ENCODE measurements at regions not wholly inside any gene's neighbourhood (a gene's known extent, or its start where the extent isn't known, plus 50 kb on each side); places are given as distances from the start of the nearest gene placed in this dataset.
"Not testable (repeated sequence)": the region's sequence is repeated elsewhere in the genome, so short reads cannot be mapped to it uniquely, and the experiment has no call there.

DNA sequence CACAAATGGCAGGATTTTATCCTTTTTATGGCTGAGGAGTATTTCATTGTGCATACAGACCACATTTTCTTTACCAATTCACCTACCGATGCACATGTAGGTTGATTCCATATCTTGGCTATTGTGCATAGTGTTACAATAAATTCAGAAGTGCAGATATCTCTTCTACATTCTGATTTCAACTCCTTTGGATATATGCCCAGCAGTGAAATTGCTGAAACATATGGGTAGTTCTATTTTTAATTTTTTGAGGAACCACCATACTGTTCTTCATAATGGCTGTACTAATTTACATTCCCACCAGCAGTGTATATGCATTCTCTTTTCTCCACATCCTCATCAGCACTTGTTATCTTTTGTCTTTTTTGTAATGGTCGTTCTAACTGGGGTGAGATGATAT is 1290.3 kb downstream of the XPNPEP1 start:
- in situ Hi-C loops (cut with HindIII; ENCODE audit: low sequenced_read_pairs), result no loop called here

DNA sequence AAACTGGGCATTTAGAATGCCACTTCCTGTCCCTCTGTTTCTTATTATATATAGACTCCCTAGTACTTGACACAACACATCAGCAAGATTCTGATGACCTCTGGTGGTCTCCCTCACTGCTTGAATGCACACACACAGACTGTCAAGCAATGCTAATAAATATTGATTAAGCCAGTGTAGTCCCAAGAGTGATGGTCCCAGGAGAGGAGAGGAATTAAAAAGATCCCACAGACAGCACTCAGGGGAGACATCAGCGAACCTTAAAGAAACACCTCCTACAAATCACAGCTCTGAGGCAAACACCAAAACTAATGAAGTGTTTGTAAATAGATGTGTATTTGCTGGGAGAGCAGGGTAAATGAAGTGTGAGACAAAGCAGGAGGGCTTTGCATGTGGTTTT is 1291.2 kb downstream of the XPNPEP1 start:
- in situ Hi-C loops (cut with HindIII; ENCODE audit: low sequenced_read_pairs), result no loop called here

DNA sequence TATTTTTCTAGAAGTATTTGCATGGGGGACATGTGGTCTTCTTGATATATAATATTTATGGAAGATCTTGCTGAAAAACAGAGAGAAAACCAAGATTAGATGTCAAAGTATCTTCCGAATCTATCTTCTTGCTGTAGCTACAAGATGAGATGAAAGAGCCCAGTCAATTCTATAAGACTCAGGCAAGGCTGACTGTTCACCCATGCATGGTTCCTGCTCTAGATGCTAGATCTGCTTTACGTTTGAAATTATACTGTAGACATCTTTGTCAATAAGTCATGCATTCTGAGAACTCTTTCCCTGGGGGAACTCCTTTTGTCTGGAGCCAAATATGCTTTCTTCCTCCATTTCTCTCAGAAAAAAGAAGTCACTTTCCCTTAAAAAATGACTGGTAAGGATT is 1292.0 kb downstream of the XPNPEP1 start:
- in situ Hi-C loops (cut with HindIII; ENCODE audit: low sequenced_read_pairs), result no loop called here

DNA sequence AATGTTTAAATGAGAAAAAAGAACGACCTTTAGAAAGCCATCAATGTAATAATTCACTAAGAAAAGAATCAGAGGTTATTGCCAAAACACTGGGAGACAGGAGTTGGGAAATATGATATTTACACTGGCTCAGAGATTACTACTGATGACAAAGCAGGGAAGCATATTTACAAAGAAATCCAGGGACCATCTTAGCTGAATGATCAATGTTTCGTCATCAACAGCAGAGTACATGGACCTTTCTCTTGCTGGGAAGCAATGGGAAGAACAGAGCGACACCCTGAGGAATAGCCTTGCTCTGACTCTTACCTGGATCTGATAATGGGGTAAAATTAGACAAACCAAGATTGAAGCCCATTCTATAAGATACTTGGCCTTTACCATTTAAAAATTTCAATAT is 1293.5 kb downstream of the XPNPEP1 start:
- in situ Hi-C loops (cut with HindIII; ENCODE audit: low sequenced_read_pairs), result no loop called here

DNA sequence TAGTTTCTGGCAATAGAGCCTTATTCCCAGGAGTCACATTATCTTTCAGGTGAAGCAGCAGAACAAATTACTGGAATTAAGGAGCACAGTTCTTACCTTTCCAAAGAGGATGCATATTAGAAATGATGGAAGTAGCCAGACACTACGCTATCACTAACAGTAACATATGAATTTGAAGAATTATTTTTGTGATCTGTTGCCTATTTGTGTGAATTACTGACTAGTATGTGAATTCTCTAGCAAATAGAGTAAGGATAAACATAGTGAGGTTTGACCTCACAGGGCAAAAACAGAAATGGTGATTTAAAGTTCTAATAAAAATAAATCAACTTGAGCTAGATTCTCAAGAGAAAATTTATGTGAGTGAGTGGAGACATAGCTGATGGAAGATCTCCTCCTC is 1299.3 kb downstream of the XPNPEP1 start:
- in situ Hi-C loops (cut with HindIII; ENCODE audit: low sequenced_read_pairs), result no loop called here

DNA sequence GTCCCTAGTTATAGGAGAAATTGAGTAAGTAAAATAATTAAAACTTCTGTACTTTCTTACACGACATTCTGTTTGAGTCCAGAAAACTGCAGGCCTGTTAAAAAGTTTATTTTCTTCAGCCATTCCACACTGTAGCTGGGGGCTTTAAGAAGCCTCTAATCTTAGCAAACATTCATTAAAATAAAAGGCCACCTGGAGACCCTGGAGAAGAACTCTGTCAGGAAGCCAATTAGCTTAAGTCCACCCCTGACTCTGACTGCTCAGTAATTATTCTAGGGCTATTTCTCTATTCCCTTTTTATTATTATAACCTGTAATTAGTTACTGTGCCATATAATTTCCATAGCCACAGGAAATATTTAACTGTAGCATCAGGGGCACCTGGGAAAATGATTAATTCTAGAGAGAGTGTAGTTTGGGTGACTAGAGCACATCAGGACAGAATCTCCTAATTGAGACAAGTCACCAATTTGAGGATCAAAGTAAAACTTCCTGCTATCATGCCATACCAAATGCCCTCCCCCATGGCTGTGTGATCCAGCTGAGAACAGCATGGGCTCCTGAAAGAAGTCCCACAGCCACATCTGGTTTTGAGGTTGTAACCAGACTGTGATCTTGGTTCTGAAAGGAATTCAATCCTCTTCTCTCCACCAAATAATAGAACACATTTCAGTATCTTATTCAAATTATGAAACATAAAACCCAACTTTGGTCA is 1302.3 kb downstream of the XPNPEP1 start:
- in situ Hi-C loops (cut with HindIII; ENCODE audit: low sequenced_read_pairs), result no loop called here

DNA sequence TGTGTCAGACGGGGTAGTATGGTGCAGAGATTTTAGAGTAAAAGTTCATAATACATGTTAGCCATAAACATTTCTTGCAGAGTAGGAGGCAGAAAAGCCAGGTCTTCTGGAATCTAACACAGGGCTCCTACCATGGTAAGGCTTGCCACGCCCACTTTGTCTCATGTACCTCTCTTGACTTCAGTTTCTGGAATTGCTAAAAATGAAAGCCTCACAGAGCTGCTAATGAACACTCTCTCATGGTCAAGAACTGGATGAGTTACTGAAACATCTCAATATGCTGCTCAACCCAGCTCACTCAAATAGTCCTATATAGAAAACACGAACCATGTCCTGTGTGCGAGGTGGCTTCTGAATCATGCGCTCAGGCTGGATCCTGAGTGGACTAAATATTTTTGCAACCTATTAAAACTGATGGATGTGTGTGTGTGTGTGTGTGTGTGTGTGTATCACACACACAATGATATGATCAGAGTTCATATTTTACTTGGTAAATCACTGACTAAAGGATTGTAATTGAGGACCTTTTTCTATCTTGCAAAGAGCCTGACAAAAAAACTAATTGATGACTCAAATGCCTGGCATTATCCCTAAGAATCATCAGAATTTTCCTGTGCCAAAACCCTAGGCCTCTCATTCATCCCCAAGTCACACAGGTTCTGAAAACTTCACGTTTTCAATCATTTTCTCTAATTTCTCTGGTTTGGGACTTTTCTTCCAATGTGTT is 1306.6 kb downstream of the XPNPEP1 start:
- in situ Hi-C loops (cut with HindIII; ENCODE audit: low sequenced_read_pairs), result no loop called here

DNA sequence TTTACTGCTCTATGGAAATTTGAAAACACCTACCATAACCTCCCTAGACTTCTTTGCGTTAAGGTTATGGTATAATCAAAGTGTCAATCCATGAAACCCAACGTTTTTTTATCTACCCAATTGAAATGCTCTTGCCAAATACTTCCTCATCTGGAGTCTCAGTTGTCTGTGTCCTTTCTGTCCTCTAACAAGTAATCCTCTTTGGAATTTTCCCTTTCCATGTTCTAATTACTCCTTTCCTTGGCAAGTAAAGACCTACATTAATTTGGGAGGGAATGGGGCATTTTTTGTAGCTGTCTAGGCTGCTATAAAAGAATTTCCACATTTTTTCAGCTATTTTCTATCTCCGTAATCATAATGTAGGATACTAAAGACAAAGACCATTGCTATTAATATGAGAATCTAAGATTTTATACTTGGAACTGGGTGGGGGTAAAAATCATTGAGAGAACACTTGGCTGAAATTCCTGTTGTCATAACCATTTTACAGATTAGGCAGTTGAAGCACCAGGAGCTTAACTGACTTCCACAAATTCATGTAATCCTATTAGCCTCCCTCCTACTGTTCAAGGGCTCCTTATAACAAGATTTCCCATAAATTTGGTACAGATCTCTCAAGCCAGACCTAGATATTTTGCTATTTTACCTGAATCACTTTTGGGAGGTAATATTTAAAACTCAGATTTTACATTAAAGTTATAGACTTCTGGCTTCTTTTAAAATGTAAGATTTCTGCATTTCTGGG is 1307.6 kb downstream of the XPNPEP1 start:
- in situ Hi-C loops (cut with HindIII; ENCODE audit: low sequenced_read_pairs), result no loop called here

DNA sequence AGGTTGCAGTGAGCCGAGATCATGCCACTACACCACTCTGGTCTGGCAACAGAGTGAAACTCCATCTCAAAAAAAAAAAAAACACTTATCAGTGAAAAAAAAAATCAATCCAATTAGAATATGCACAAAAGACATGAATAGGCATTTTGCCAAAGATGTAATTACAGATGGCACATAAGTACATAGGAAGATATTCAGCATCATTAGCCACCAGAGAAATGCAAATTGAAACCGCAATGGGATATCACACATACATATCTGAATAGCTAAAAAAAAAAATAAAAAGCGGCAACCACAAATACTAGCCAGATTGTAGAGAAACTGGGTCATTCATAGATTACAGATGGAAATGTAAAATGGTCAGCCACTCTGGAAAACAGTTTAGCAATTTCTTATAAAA is 1310.8 kb downstream of the XPNPEP1 start:
- in situ Hi-C loops (cut with HindIII; ENCODE audit: low sequenced_read_pairs), result no loop called here

DNA sequence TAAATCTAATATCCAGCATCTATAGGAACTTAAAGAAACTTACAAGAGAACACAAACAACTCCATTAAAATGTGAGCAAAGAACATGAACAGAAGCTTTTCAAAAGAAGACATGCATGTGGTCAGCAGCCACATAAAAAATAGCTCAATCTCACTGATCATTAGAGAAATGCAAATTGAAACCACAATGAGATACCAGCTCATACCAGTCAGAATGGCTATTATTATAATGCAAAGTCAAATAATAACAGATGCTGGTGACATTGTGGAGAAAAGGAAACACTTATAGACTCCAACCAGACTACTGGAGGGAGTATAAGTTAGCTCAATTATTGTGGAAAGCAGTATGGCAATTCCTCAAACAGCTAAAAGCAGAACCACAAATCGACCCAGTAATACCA is 1314.5 kb downstream of the XPNPEP1 start:
- in situ Hi-C loops (cut with HindIII; ENCODE audit: low sequenced_read_pairs), result no loop called here

DNA sequence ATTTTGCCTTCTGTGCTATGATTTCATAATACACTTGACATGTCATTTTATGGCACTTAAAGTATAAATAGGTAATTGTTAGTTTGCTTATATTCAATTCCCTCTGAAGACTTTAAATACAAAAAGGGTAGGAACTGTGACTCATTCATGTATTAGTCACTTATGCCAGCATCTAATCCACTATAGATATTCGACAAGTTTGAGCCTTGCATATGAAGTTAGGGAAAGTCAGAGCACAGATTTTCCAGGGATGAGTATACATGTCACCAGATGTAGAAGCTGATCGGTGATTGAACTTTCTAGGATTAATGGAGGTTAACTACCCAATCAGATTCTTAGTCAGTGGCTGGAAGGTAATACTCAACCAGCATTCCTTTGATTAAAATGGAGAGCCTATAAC is 1321.5 kb downstream of the XPNPEP1 start:
- in situ Hi-C loops (cut with HindIII; ENCODE audit: low sequenced_read_pairs), result no loop called here

DNA sequence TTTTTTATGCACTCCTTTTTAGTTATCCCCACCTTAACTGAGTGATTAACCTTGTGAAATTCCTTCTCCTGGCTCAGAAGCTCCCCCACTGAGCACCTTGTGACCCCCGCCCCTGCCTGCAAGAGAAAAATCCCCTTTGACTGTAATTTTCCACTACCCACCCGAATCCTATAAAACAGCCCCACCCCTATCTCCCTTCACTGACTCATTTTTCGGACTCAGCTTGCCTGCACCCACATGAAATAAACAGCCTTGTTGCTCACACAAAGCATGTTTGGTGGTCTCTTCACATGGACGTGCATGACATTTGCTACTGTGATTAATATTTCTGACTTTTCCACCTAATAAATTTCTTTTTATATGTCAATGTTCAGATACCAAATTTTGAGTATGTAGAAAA is 1322.8 kb downstream of the XPNPEP1 start:
- in situ Hi-C loops (cut with HindIII; ENCODE audit: low sequenced_read_pairs), result not testable (repeated sequence)

DNA sequence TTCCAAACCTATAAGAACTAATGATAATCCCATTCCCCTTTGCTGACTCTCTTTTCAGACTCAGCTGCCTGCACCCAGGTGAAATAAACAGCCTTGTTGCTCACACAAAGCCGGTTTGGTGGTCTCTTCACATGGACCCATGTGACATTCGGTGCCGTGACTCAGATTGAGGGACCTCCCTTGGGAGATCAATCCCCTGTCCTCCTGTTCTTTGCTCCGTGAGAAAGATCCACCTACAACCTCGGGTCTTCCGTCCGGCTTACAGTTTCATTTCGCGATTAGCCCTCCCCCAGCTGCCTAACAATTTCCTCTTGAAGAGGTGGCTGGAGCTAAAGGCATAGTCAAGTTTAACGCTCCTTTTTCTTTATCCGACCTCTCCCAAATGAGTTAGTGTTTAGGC is 1324.0 kb downstream of the XPNPEP1 start:
- in situ Hi-C loops (cut with HindIII; ENCODE audit: low sequenced_read_pairs), result not testable (repeated sequence)

DNA sequence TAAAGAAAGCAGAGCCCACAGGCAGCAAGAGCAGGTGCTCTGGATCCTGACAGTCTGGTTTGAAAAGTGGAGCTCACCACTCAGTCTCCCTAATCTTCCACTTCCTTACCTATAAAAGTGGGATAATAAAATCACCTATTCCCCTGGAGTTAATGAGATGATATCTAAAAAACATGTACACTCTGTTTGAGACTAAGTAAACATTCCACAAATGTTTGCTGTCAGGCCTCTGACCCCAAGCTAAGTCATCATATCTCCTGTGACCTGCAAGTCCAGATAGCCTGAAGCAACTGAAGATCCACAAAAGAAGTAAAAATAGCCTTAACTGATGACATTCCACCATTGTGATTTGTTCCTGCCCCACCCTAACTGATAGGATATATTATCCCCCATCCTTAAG is 1324.5 kb downstream of the XPNPEP1 start:
- in situ Hi-C loops (cut with HindIII; ENCODE audit: low sequenced_read_pairs), result no loop called here

DNA sequence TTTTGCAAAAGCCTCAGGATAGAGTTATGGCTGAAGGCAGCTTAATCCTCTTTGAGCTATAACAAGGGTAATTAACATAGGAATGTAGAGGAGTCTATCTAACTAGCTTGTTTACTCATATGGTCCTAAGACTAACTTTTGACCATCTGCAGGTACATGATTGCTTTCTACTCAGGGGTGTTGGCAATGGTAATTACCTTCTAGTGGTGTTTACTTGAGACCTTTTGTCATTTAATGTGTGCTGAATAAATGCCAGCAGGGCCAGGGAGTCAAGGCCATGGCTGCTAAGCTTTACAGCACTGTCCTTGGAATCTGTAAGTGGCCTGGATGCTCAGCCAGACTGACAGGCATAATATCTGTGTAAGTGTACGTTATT is 1325.0 kb downstream of the XPNPEP1 start:
- in situ Hi-C loops (cut with HindIII; ENCODE audit: low sequenced_read_pairs), result no loop called here

DNA sequence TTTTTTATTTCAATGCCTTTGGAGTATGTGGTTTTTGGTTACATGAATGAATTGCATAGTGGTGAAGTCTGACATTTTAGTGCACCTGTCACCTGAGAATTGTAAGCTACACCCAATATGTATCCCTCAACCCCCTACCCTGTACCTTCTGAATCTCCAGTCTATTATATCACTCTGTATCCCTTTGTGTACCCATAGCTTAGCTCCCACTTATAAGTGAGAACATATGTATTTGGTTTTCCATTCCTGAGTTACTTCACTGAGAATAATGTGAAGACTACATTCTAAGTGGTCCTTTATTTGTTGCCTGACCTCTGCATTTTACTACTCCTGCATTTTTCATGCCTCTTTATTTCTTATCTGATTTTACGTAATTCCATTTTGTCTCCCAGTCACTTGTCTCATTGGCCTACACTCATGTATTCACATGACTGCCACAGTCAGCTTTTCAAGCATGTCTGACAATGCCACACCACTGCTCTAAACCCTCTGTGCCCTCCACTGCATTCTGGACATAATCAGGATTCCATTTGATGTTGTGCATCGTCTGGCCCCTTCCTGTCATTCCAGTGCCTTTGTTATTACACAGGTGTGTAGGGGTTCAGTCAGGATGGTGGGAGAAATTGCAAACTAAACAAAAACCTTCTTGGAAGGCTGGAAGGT is 1325.5 kb downstream of the XPNPEP1 start:
- in situ Hi-C loops (cut with HindIII; ENCODE audit: low sequenced_read_pairs), result no loop called here

DNA sequence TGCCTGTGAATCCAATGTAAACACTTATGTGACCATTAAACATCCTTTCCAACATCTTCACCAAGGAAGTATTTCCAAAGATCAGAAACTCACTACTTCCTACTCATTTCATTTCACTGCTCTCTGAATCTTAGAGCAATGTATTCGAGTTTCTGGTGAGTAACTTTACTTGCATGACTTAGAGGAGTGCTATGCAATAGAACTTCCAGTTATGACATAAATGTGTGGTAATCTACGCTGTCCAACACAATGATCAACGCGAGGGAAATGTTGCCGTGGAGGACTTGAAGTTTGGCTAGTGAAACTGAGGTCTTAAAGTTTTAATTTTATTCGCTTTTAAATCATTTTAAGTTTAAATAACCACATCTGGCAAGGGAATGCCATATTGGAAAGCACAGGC is 1326.3 kb downstream of the XPNPEP1 start:
- in situ Hi-C loops (cut with HindIII; ENCODE audit: low sequenced_read_pairs), result no loop called here

DNA sequence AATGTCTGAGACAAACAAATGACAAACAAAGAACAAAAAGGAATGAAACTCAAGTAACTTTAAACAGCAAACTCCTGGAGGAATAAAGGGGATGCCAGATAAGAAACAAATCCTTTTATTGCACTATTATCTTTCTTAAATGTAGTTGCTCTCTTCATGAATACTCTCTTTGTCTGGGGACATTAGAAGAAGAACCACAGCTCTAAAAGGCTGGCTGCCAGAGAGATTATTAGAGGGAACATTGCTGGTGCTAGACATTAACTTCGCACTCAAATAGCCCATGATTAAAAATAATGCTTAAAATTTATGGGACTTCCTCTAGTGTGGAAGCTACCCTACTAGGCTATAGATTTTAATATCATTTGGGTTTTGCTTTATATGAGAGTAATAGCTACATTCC is 1330.4 kb downstream of the XPNPEP1 start:
- in situ Hi-C loops (cut with HindIII; ENCODE audit: low sequenced_read_pairs), result no loop called here

DNA sequence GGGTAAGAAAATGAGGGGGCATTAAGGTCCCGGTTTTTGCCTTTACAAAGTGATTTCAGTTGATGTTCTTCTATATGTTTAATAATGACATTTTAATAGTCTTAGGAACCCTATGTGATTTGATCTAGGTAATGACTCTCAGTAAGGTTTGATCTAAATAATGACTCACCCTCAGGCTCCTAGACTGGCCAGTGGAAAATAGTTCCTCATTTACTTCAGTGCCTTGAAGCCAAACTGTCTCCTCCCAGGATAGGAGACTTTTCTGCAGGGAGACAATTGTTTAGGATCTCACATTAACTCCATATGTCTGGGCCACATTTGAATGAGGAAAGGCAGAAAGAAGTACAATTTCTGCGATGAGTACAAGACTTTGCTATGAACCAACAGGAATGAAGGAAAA is 1331.9 kb downstream of the XPNPEP1 start:
- in situ Hi-C loops (cut with HindIII; ENCODE audit: low sequenced_read_pairs), result no loop called here

DNA sequence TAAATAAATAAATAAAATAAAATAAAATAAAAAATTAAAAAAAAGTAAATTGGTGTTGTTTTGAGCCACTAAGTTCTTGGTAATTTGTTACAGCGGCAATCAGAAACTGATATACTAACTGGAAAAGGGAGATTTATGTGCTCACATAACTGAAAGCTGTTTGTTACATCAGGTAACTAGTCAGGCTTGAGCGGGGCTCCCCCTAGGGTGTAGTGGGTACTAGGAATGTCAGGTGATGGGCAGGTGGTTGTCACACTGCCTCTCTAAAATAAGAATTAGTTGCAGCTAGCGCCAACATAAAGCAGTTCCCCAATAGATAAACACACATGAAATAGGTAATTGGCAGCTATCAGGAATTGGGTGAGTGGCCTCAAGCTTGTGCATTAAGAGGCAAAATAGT is 1336.9 kb downstream of the XPNPEP1 start:
- in situ Hi-C loops (cut with HindIII; ENCODE audit: low sequenced_read_pairs), result no loop called here

DNA sequence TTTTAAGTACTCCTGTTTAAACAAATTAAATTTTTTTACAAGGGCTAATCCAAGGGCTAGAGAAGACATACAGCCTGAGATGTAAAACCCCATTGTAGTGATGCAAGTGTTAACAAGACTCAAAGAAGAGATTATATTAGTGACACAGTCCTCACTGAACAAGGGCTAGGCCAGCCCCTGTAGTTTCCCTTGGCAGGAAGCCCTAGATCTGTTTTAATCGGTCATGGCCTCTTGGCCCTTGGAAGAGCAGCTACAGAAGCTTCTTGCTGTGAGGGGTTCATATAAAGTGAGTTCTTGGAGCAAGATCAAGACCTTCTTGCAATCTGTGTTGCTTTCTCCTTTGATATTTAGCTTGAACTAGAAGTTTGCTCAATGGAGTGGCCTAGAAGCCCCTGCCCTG is 1339.4 kb downstream of the XPNPEP1 start:
- in situ Hi-C loops (cut with HindIII; ENCODE audit: low sequenced_read_pairs), result no loop called here

DNA sequence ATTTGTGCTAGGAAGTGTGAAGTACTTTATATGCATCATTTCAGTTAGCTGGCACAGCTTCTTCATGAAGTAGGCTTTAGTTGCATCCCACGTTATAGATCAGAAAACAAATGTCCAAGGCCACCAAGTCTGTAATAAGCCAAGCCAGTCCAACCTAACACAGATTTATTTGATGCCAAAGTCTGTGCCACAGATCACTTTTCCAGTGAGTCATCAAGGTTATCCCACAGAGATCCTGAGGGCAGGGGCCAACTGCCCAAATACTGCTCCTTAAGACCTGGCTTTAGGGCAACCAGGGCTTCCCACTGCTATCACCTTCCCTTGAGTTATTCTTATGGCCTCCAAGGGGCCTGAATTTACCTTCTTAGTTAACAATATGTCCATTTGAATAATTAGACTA is 1340.4 kb downstream of the XPNPEP1 start:
- in situ Hi-C loops (cut with HindIII; ENCODE audit: low sequenced_read_pairs), result no loop called here

Measured in DLD1 (cell line).